ENCODE measurements at regions not wholly inside any gene's neighbourhood (a gene's known extent, or its start where the extent isn't known, plus 50 kb on each side); places are given as distances from the start of the nearest gene placed in this dataset.

DNA sequence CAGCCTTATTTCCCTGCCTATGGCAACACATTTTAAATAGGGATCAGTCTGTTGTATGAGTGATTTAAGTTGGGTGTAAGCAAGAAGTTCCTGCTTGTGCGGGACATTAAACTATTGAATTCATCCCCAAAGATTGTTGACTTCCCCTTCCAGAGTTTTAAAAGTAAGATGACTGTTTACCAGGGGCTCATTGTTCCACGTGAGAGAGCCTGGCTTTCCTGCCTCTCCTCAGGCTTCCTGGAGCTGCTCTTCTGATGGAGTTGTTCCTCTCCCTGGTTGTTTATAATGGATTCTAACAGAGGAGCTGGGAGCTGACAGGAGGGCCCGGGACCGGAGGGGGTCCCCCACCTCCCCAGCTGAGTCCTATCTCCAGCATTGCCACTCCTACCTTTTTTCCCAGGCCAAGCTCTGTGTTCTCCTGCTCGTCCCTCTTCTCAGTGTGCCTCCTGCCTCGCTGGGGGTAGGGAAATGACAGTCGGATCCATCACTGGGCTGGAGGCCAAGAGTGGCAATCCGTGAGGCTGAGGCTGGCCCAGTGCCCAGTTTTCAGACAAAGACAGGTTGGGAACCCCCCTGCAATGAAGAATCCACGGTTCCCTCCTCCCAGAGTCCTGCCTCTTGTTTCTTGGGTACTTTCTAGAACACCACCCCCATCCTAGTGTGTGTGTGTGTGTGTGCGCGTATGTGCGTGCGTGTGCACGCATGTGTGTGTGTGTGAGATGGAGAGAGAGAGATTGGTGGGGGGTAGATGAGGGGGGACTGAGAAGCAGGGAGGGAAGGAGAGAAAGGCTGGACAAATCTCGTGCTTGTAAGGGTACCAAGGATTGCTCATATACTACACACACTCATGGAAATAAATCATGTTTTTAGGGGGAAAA is 123.7 kb upstream of the NFIB start:
- DNase-seq (ENCODE audit: low read depth) = no peak
- no peak overlapping the region for H3K4me3 ChIP-seq (ENCODE audit: low read depth, low read length)
- TF ChIP-seq, protein P1, sequence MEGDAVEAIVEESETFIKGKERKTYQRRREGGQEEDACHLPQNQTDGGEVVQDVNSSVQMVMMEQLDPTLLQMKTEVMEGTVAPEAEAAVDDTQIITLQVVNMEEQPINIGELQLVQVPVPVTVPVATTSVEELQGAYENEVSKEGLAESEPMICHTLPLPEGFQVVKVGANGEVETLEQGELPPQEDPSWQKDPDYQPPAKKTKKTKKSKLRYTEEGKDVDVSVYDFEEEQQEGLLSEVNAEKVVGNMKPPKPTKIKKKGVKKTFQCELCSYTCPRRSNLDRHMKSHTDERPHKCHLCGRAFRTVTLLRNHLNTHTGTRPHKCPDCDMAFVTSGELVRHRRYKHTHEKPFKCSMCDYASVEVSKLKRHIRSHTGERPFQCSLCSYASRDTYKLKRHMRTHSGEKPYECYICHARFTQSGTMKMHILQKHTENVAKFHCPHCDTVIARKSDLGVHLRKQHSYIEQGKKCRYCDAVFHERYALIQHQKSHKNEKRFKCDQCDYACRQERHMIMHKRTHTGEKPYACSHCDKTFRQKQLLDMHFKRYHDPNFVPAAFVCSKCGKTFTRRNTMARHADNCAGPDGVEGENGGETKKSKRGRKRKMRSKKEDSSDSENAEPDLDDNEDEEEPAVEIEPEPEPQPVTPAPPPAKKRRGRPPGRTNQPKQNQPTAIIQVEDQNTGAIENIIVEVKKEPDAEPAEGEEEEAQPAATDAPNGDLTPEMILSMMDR (IDR thresholded peaks at IDR 0.05; ENCODE audit: insufficient read depth, low read length) = no peak

DNA sequence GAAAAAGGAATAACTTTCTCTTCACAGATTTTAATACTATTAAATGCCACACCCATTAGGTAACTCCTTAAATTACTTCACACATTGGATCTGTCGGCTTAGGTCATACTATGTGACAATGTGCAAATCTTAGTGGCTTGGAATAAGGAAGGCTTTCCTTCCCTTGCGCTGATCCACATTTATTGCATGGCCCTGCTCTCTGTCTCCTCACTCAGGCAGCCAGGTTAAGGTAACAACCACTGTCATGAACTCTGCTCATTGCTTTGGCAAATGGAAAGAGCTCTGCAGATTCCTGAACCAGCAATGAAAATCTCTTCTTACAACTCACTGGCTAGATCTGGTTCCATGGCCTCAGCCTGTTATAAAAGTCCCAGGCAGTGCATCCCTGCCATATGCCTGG is 121.9 kb upstream of the NFIB start:
- no peak for DNase-seq (ENCODE audit: low read depth)
- TF ChIP-seq, protein P1 (IDR thresholded peaks at IDR 0.05; ENCODE audit: insufficient read depth, low read length) = no peak
- H3K4me3 ChIP-seq (ENCODE audit: low read depth, low read length) = no peak overlapping the region

DNA sequence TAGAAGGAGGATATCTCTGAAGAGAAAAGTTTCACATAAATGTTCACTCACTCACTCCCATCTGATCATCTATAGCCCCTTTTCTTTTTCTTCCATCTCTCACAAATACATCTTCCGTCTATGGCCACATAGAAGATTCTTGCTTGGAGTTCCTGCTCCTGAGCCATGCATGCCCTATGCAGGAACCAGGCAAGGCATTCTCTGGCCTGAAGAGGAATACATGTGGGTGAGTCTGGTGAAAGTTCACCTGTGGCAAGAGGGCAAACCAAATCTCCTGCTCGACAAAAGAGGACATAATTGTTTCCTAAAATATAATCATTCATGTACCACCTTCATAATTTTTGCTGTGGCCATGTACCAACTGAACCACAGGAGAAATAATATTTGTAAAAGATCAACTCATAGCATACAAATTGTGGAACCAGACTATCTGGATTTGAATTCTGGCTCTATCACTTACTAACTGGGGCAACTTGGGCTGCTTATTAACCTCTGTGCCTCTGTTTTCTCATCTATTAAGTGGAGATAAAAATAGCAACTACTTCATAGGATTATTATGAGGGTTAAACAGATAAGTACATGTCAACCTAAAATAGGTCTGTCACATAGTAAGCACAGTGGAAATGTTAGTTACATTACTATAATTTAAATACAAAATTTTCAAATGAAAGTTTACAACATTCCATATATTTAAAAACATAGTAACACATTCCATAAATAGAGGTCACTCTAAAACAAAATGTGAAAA is 121.2 kb upstream of the NFIB start:
- DNase-seq (ENCODE audit: low read depth) = no peak
- H3K4me3 ChIP-seq (ENCODE audit: low read depth, low read length) = no peak overlapping the region
- TF ChIP-seq, protein P1 (IDR thresholded peaks at IDR 0.05; ENCODE audit: insufficient read depth, low read length) = no peak

DNA sequence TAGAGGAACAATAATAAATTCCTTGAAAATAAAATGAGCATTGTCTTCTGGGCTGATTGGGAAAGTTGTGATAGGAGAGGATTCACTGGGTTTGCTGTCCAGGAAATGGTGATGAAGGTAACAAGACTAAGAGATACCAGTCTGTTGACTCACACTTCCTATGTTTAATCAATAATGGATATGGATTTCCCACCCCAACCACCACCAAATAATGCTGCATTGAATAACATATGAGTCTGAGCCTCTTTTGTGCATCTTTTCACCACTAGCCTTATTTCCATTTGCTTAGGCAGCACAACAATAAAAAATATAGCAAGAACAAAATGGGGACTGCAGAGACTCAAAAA is 120.2 kb upstream of the NFIB start:
- TF ChIP-seq, protein P1 (IDR thresholded peaks at IDR 0.05; ENCODE audit: insufficient read depth, low read length) = no peak
- H3K4me3 ChIP-seq (ENCODE audit: low read depth, low read length) = no peak overlapping the region
- no peak for DNase-seq (ENCODE audit: low read depth)

DNA sequence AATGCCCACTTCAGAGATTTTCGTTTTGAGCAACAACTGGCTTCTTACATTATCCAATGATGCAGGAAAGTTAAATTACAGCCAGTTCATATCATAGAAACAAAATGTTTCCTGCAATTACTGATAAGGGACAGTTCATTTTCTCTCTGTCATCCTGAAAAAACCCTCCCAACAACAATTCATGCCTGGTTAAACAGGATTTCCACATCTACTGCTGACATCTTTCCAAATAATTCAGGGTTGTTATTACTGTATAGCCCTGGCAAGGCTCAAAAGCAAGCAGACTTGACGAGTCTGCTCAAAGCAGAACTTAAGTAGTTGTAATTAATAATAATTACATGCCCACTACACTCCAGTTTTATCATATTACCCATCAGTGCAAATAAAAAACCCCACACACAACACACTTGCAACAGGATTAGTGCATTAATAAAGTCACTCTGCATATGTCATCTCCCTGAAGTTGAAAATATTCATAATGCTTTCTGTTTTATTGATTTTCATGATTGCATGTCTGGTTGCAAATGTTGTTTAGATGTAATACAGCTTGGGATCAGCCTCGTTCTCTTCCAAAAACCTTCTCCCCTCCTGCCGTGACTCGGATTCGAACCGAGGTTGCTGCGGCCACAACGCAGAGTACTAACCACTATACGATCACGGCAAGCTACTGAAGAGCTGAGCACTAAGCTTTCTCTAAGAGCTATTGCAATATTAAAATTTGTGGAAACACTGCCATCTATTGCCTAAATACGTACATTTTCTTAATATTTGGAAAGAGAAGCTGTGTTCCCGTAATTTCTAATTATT is 119.6 kb upstream of the NFIB start:
- DNase-seq (ENCODE audit: low read depth) = peak; percentile 89
- no peak overlapping the region for H3K4me3 ChIP-seq (ENCODE audit: low read depth, low read length)
- TF ChIP-seq, protein P1 (IDR thresholded peaks at IDR 0.05; ENCODE audit: insufficient read depth, low read length) = peak; percentile 41

DNA sequence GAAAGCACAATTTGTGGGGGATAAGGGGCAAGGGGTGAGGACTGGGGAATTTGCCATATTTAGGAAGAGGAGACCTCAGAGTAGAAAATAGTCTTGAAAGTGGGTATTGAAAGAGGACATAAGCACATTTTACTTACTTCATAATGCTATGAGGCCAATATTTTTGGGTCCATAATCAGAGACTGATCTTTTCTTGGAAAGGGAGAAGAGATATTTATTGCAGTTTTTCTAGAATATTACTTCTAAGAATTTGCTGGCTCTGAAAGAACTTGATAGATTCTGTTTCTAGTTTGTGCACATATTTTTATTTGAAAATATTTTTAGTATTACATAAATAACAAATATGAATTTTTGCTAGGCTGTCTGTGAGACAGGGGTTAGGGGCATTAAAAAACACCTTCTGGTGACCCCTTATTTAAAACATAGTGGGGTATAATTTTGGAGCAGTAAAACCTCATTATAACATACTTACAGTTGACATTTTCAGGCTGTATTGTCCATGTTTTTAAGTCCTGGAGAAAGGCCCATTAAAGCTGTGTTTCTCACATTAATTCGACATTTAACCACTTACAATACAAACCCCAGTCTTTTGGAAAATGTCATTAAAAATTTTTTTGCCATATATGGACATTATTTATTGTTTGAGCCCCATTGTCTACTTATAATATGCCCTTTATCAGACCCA is 118.9 kb upstream of the NFIB start:
- H3K4me3 ChIP-seq (ENCODE audit: low read depth, low read length) = no peak overlapping the region
- no peak for DNase-seq (ENCODE audit: low read depth)
- TF ChIP-seq, protein P1 (IDR thresholded peaks at IDR 0.05; ENCODE audit: insufficient read depth, low read length) = no peak
